Gastroesophageal sphincter (tissue), 4 donors: ENCODE measurements at regions not wholly inside any gene's neighbourhood (a gene's known extent, or its start where the extent isn't known, plus 50 kb on each side); places are given as distances from the start of the nearest gene placed in this dataset.

Experiments used
- ATAC-seq: fragments of 150-250 bp; one replicate; pipeline ENCODE4 v1.9.1; 2016; ENCODE audit warnings: mild to moderate bottlenecking, moderate library complexity
- H3K27ac ChIP-seq, 4 donors: fragments of 200-600 bp; sonication (generic) in 3 of 4; 1 replicate in 3 of 4; 2 replicates in 1 of 4; pipeline ENCODE4 v1.5.1; 2016 to 2019
- H3K27me3 ChIP-seq: fragments of 200-600 bp; sonication (generic); one replicate; pipeline ENCODE4 v1.5.1; 2019
- H3K36me3 ChIP-seq, 2 donors: fragments of 200-600 bp; sonication (generic); one replicate each; pipeline ENCODE4 v1.5.1; 2019; ENCODE audit warnings: control low read depth in 1 of 2
- H3K4me1 ChIP-seq, 3 donors: fragments of 200-600 bp; sonication (generic); 1 replicate in 2 of 3; 2 replicates in 1 of 3; pipeline ENCODE4 v1.5.1; 2016 to 2019; ENCODE audit warnings: control low read depth in 2 of 3
- H3K4me3 ChIP-seq, 2 donors: fragments of 200-600 bp; sonication (generic); one replicate each; pipeline ENCODE4 v1.5.1; 2019; ENCODE audit warnings: mild to moderate bottlenecking in 1 of 2, moderate library complexity in 1 of 2
- H3K9me3 ChIP-seq, 3 donors: fragments of 200-600 bp; sonication (generic); one replicate each; pipeline ENCODE4 v1.5.1; 2017 to 2019; ENCODE audit warnings: control low read depth in 2 of 3
- CTCF ChIP-seq, 4 experiments: fragments of 200-600 bp in 2 of 4; fragments of 450-650 bp in 2 of 4; sonication (generic) in 1 of 4; IDR thresholded peaks; one replicate each; pipeline ENCODE4 v1.5.1; 2017 to 2019; ENCODE audit warnings: antibody characterized with exemption in 4 of 4, mild to moderate bottlenecking in 2 of 4, moderate library complexity in 2 of 4
- EP300 ChIP-seq: sonication (generic); formaldehyde crosslinking; IDR thresholded peaks from one replicate; pipeline ENCODE4 v1.6.1; 2017; ENCODE audit warnings: antibody characterized with exemption, mild to moderate bottlenecking
- POLR2A ChIP-seq, 2 donors: fragments of 450-650 bp; IDR thresholded peaks; one replicate each; pipeline ENCODE4 v1.6.1; 2017; ENCODE audit warnings: antibody characterized with exemption in 2 of 2, mild to moderate bottlenecking in 2 of 2, moderate library complexity in 1 of 2
- POLR2AphosphoS5 ChIP-seq: sonication (generic); formaldehyde crosslinking; IDR thresholded peaks from one replicate; pipeline ENCODE4 v1.6.1; 2017; ENCODE audit warnings: antibody characterized with exemption
- WGBS, 2 donors: methylation state at CpG; one replicate each; pipeline ENCODE4 v1.1.5; 2018; ENCODE audit warnings: low coverage in 1 of 2; 5-methylcytosine and 5-hydroxymethylcytosine counted together

DNA sequence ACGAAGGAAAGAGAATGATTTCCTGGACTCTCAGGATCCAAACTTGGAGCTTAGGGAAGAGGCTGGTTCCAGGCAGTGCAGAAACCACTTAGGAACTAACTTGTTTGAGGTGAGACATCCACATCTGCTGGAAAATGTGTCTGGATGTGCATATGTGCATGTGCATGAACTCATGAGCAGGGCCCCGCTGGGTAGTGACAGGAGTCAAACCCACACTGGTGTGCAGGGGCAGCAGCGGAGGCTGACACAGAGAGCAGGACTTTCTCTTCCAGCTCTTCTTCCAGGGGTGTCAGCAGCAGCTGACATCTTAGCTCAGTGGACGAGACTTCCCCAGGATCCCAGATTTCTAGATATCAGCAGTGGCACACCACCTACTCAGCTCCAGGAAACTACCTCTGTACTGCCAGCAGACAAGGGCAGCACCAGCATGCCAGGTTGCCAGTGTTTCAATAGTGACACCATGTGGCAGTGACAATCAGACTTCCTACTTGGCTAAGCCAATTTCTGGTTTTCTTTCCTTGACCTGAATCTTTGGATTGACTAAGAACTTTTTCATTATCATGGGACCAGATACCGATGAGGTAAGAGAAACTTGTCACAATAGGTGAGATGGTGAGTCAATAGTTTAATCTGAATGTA is 227.5 kb upstream of the ZC3H12C start:
- Histone ChIP-seq H3K27me3 (no peaks in the 10 kb centered on the region), H3K36me3 (no peaks in the 10 kb centered on the region), H3K27ac (no peak overlapping the region), H3K9me3 (no peaks in the 10 kb centered on the region), H3K4me1 (no peaks in the 10 kb centered on the region), H3K4me3 (no peak overlapping the region)
- 76 to 94% methylated on average over 3 to 4 of the region's 5 CpGs for WGBS, 2 donors
- TF ChIP-seq CTCF (IDR thresholded peaks at IDR 0.05): no peak
- TF ChIP-seq EP300: no peak
- ATAC-seq: no peak

DNA sequence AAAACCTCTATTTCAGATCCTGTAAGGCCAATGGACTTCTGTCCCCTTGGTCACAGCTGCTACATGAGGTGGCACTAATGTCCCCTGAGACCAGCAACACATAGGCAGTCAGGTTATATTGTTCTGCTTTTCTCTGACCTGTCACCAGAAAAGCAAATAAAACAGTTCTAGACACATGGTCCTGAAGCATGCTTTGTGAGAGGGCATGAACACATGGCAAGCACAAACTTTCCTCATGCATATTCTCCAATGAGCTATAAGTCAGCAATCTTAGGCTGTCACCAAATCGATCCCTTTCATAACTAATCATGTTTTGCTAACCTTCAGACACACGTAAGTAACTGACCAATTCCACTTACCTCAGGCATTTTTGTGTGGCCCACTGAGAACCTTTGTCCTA is 225.4 kb upstream of the ZC3H12C start:
- Histone ChIP-seq H3K27ac (no peak overlapping the region), H3K4me3 (no peak overlapping the region), H3K4me1 (no peaks in the 10 kb centered on the region), H3K27me3 (no peaks in the 10 kb centered on the region), H3K9me3 (no peaks in the 10 kb centered on the region), H3K36me3 (no peaks in the 10 kb centered on the region)
- TF ChIP-seq CTCF (IDR thresholded peaks at IDR 0.05) (no peak), POLR2A (IDR thresholded peaks at IDR 0.05) (no peak), EP300 (no peak), POLR2AphosphoS5 (no peak)
- WGBS, 2 donors: 87 to 93% methylated on average over 2 of the region's 2 CpGs
- no peak for ATAC-seq

DNA sequence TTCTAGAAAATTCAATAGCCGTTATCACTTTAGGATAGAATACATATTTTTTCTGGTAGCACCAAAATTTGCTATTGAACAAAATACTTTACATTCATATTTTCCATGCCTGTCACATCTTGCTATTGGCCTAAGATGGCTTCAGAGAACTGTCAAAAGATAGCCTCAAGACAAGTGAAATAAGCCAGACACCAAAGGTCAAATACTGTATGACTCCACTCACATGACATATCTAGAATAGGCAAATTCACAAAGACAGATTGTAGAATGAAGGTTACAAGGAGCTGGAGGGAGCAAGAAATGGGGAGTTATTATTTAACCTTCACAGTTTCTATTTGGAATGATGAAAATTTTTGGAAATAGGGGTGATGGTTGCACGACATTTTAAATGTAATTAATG is 223.7 kb upstream of the ZC3H12C start:
- H3K4me1 ChIP-seq: no peaks in the 10 kb centered on the region
- H3K36me3 ChIP-seq: no peaks in the 10 kb centered on the region
- no peak for TF ChIP-seq CTCF (IDR thresholded peaks at IDR 0.05)
- no peak for TF ChIP-seq POLR2AphosphoS5
- no peak for TF ChIP-seq POLR2A (IDR thresholded peaks at IDR 0.05)
- no peak for TF ChIP-seq EP300
- H3K4me3 ChIP-seq: no peak overlapping the region
- no peak for ATAC-seq
- H3K27ac ChIP-seq: no peak overlapping the region
- H3K9me3 ChIP-seq: no peaks in the 10 kb centered on the region
- WGBS, 2 donors: 75 to 87% methylated on average over 2 of the region's 2 CpGs
- H3K27me3 ChIP-seq: no peaks in the 10 kb centered on the region

DNA sequence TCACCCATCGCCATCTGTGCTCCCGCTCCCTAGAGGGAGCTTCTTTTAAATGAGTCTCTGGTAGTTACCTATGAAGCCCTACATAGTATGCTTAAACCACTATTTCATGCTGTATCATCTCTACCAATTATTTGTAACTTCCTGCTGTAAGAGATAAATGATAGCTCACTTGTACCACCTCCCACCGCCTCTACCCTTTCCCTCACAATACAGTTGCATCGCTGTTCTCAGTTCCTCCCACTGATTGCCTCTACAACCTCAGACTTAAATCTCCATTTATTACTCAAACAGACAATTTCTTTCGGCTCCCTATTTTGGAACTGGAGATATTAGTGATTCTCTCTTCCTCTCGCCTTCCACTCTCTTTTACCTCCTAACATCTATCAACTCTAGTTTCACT is 222.9 kb upstream of the ZC3H12C start:
- H3K36me3 ChIP-seq: no peaks in the 10 kb centered on the region
- no peaks in the 10 kb centered on the region for H3K4me1 ChIP-seq
- H3K4me3 ChIP-seq: no peak overlapping the region
- WGBS, 2 donors: 64 to 86% methylated on average over 4 to 6 of the region's 6 CpGs
- H3K27ac ChIP-seq: no peak overlapping the region
- TF ChIP-seq POLR2A (IDR thresholded peaks at IDR 0.05): no peak
- no peak for TF ChIP-seq POLR2AphosphoS5
- no peak for TF ChIP-seq EP300
- no peak for TF ChIP-seq CTCF (IDR thresholded peaks at IDR 0.05)
- no peak for ATAC-seq
- H3K27me3 ChIP-seq: no peaks in the 10 kb centered on the region
- no peaks in the 10 kb centered on the region for H3K9me3 ChIP-seq

- Histone ChIP-seq H3K36me3 (no peaks in the 10 kb centered on the region), H3K4me1 (no peaks in the 10 kb centered on the region), H3K27ac (no peak overlapping the region), H3K9me3 (no peaks in the 10 kb centered on the region), H3K4me3 (no peak overlapping the region), H3K27me3 (no peaks in the 10 kb centered on the region)
- TF ChIP-seq CTCF (IDR thresholded peaks at IDR 0.05) (no peak), POLR2AphosphoS5 (no peak), POLR2A (IDR thresholded peaks at IDR 0.05) (no peak), EP300 (no peak)
- 35 to 40% methylated on average over 3 to 4 of the region's 4 CpGs for WGBS, 2 donors
- no peak for ATAC-seq
These were observed 216.1 kb upstream of the ZC3H12C start for GRCh38 chr11:109877043-109877442.
